Immature natural killer cell (primary cell): ENCODE measurements at regions not wholly inside any gene's neighbourhood (a gene's known extent, or its start where the extent isn't known, plus 50 kb on each side); places are given as distances from the start of the nearest gene placed in this dataset.

Source experiments
- DNase-seq, 3 donors: peaks; one replicate each; pipeline ENCODE4 v3.0.0; 2022; ENCODE audit warnings: mixed read lengths in 1 of 3
- H3K27ac Mint-ChIP-seq, 6 donors: one replicate each; pipeline ENCODE4 v1.8.0; 2020; ENCODE audit warnings: mixed read lengths in 6 of 6, mild to moderate bottlenecking in 5 of 6, inconsistent platforms in 4 of 6, moderate library complexity in 3 of 6
- H3K27me3 Mint-ChIP-seq, 3 donors: one replicate each; pipeline ENCODE4 v1.8.0; 2020 to 2021; ENCODE audit warnings: low read depth in 3 of 3, mild to moderate bottlenecking in 3 of 3, mixed read lengths in 3 of 3, moderate library complexity in 3 of 3, inconsistent platforms in 1 of 3
- H3K36me3 Mint-ChIP-seq, 3 donors: one replicate each; pipeline ENCODE4 v1.8.0; 2020; ENCODE audit warnings: mixed read lengths in 3 of 3, inconsistent platforms in 2 of 3, mild to moderate bottlenecking in 2 of 3
- H3K4me1 Mint-ChIP-seq, 2 donors: one replicate each; pipeline ENCODE4 v1.8.0; 2020; ENCODE audit warnings: inconsistent platforms in 2 of 2, mild to moderate bottlenecking in 2 of 2, mixed read lengths in 2 of 2, moderate library complexity in 1 of 2
- H3K4me3 Mint-ChIP-seq, 5 donors: one replicate each; pipeline ENCODE4 v1.8.0; 2020; ENCODE audit warnings: mild to moderate bottlenecking in 5 of 5, mixed read lengths in 5 of 5, inconsistent platforms in 3 of 5, moderate library complexity in 3 of 5
- H3K9me3 Mint-ChIP-seq, 6 donors: one replicate each; pipeline ENCODE4 v1.8.0; 2020; ENCODE audit warnings: mild to moderate bottlenecking in 6 of 6, mixed read lengths in 6 of 6, inconsistent platforms in 4 of 6, moderate library complexity in 3 of 6

GRCh38 chr3:105083945-105084344 lies 282.8 kb upstream of the ALCAM start:
- H3K9me3 Mint-ChIP-seq: peaks cover 3 to 17% (median 8%) of the 10 kb centered on the region in 6 donors
- H3K27me3 Mint-ChIP-seq: peaks cover 0 to 1% (median 0%) of the 10 kb centered on the region in 3 donors
- H3K36me3 Mint-ChIP-seq: no peaks in the 10 kb centered on the region
- H3K27ac Mint-ChIP-seq: no peak overlapping the region
- no peak for DNase-seq
- H3K4me1 Mint-ChIP-seq: no peaks in the 10 kb centered on the region
- H3K4me3 Mint-ChIP-seq: no peak overlapping the region

DNA sequence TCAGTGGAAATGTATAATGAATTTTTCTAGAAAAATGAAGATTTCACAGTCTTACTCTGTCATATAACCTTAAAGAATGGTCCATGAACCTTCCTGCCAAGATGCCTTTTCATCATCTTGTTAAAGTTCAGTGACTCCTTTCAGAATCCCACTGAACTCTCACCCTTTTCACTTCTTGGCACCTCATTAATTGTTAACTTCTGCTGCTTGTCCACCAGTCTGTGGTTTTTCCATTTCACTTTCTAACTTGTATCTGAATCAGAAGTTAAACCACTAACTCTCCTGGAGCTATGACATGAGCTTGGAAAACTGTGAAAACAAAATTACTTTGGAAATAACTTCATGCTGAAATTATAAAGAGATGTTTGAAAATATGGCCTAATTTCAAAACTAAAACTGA lies 281.2 kb upstream of the ALCAM start:
- Mint-ChIP-seq H3K4me1 (no peaks in the 10 kb centered on the region), H3K27me3 (peaks cover 0 to 1% (median 0%) of the 10 kb centered on the region in 3 donors), H3K36me3 (no peaks in the 10 kb centered on the region), H3K9me3 (peaks cover 2 to 14% (median 5%) of the 10 kb centered on the region in 6 donors), H3K27ac (no peak overlapping the region), H3K4me3 (no peak overlapping the region)
- no peak for DNase-seq

DNA sequence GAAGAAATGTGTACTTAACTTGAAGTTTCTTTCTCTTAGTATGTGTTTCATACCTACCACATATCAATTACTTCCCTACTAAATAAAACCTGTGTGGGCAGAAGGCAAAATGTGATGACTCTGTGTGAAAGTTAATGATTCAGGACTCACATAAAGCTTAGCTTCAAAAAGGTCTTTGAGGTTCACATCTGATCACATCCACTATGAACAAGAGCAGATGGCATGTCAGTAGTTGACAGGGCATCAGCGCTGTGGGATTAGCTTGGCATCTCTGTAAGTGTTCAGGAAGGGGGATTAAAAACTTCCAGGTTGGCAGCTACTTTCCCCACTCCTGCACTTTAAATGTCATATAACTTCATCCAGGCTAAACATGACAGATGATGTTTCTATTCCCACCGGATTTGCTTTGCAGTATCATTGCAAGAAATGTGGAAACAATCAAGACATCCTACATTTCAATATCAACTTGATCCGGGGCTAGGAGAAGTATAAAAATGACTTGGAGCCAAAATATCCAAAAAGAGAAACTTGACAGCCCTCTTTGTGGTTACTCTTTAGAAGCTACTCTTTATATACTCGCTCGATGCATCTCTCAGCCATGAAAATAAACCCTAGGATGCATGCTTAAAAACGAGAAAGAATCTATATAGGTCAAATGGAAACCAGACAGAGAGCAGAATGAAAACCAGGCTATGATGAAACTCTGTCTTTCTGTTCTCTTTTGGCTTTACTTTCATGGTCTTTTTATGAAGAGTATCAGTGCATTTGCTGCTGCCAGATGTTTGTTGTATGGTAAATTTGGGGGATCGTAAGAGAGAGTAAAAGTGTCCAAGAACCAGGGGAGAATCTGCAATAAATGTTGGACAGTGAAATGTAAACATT lies 273.1 kb upstream of the ALCAM start:
- DNase-seq: no peak
- Mint-ChIP-seq H3K9me3 (peaks cover 0 to 8% (median 1%) of the 10 kb centered on the region in 6 donors), H3K27me3 (no peaks in the 10 kb centered on the region), H3K4me3 (no peak overlapping the region), H3K36me3 (no peaks in the 10 kb centered on the region), H3K4me1 (no peaks in the 10 kb centered on the region), H3K27ac (no peak overlapping the region)

- H3K4me1 Mint-ChIP-seq: no peaks in the 10 kb centered on the region
- no peak for DNase-seq
- no peaks in the 10 kb centered on the region for H3K36me3 Mint-ChIP-seq
- peaks cover 0 to 8% (median 1%) of the 10 kb centered on the region in 6 donors for H3K9me3 Mint-ChIP-seq
- H3K27me3 Mint-ChIP-seq: no peaks in the 10 kb centered on the region
- H3K4me3 Mint-ChIP-seq: no peak overlapping the region
- H3K27ac Mint-ChIP-seq: no peak overlapping the region
Observed at GRCh38 chr3:105094588-105094987, 272.1 kb upstream of the ALCAM start.

- DNase-seq: no peak
- no peak overlapping the region for H3K4me3 Mint-ChIP-seq
- no peaks in the 10 kb centered on the region for H3K36me3 Mint-ChIP-seq
- H3K27me3 Mint-ChIP-seq: no peaks in the 10 kb centered on the region
- no peak overlapping the region for H3K27ac Mint-ChIP-seq
- no peaks in the 10 kb centered on the region for H3K4me1 Mint-ChIP-seq
- peaks cover 0 to 8% (median 1%) of the 10 kb centered on the region in 6 donors for H3K9me3 Mint-ChIP-seq
Observed at GRCh38 chr3:105096071-105096470, 270.6 kb upstream of the ALCAM start.

DNA sequence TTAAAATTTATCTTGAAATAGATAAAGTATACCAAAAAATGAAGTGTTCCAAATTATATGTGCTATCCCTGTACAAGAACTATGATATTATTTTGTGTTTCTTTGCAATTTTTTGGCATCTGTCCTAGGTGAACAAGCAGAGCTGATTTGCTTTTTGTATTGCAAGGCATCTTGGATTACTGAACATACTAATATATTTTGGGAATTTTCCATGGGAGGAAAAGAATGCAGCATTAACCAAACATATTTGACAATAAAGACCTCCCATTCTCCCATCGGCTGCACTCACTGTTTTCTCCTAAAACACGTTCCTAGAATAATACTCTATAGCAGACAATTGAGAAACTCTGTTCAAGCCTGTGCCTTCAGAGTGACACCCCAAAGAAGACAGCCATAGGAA lies 265.1 kb upstream of the ALCAM start:
- H3K9me3 Mint-ChIP-seq: peaks cover 0 to 2% (median 0%) of the 10 kb centered on the region in 6 donors
- no peaks in the 10 kb centered on the region for H3K36me3 Mint-ChIP-seq
- no peak overlapping the region for H3K27ac Mint-ChIP-seq
- H3K4me3 Mint-ChIP-seq: no peak overlapping the region
- H3K4me1 Mint-ChIP-seq: no peaks in the 10 kb centered on the region
- DNase-seq: no peak
- H3K27me3 Mint-ChIP-seq: no peaks in the 10 kb centered on the region

DNA sequence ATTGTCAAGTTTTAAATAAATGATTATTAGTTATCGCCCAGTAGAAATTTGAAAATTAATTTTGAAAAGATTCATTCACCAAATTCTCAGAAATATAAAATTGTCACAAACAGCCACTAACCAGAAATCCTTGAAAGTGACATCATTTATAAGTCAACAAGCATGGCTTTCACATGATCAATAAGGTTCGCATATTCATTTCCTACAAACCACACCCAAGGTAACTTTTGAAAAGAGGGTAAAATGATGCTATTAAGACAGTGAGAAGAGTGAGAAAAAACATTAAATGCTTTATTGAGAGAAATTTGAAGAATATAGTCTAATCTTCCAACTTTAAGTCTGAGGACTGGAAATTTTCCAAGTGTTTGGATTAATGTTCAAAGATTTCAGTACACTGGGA lies 263.6 kb upstream of the ALCAM start:
- Mint-ChIP-seq H3K36me3 (no peaks in the 10 kb centered on the region), H3K4me3 (no peak overlapping the region), H3K9me3 (peaks cover 0 to 2% (median 0%) of the 10 kb centered on the region in 6 donors), H3K27me3 (no peaks in the 10 kb centered on the region), H3K4me1 (no peaks in the 10 kb centered on the region), H3K27ac (no peak overlapping the region)
- DNase-seq: no peak

GRCh38 chr3:105108823-105109222 lies 257.9 kb upstream of the ALCAM start:
- no peaks in the 10 kb centered on the region for H3K36me3 Mint-ChIP-seq
- no peaks in the 10 kb centered on the region for H3K27me3 Mint-ChIP-seq
- peaks cover 4 to 32% (median 15%) of the 10 kb centered on the region in 6 donors for H3K9me3 Mint-ChIP-seq
- no peaks in the 10 kb centered on the region for H3K4me1 Mint-ChIP-seq
- no peak for DNase-seq
- H3K4me3 Mint-ChIP-seq: no peak overlapping the region
- H3K27ac Mint-ChIP-seq: no peak overlapping the region

- no peak overlapping the region for H3K27ac Mint-ChIP-seq
- no peaks in the 10 kb centered on the region for H3K36me3 Mint-ChIP-seq
- H3K27me3 Mint-ChIP-seq: peaks cover 0 to 3% (median 2%) of the 10 kb centered on the region in 3 donors
- peaks cover 0 to 11% (median 6%) of the 10 kb centered on the region in 6 donors for H3K9me3 Mint-ChIP-seq
- no peak for DNase-seq
- no peak overlapping the region for H3K4me3 Mint-ChIP-seq
- no peaks in the 10 kb centered on the region for H3K4me1 Mint-ChIP-seq
Observed at GRCh38 chr3:105118905-105119304, 247.8 kb upstream of the ALCAM start.

- H3K27ac Mint-ChIP-seq: no peak overlapping the region
- peaks cover 0 to 5% (median 2%) of the 10 kb centered on the region in 6 donors for H3K9me3 Mint-ChIP-seq
- no peak overlapping the region for H3K4me3 Mint-ChIP-seq
- peaks cover 0 to 3% (median 2%) of the 10 kb centered on the region in 3 donors for H3K27me3 Mint-ChIP-seq
- H3K36me3 Mint-ChIP-seq: no peaks in the 10 kb centered on the region
- no peak for DNase-seq
- no peaks in the 10 kb centered on the region for H3K4me1 Mint-ChIP-seq
Observed at GRCh38 chr3:105119801-105120340, 246.8 kb upstream of the ALCAM start.

- DNase-seq: no peak
- Mint-ChIP-seq H3K36me3 (no peaks in the 10 kb centered on the region), H3K27ac (no peak overlapping the region), H3K4me1 (no peaks in the 10 kb centered on the region), H3K4me3 (no peak overlapping the region), H3K9me3 (peaks cover 10 to 35% (median 23%) of the 10 kb centered on the region in 6 donors), H3K27me3 (no peaks in the 10 kb centered on the region)
Observed at GRCh38 chr3:105130911-105131310, 235.8 kb upstream of the ALCAM start.

- DNase-seq: no peak
- peaks cover 0 to 13% (median 4%) of the 10 kb centered on the region in 6 donors for H3K9me3 Mint-ChIP-seq
- H3K4me3 Mint-ChIP-seq: no peak overlapping the region
- H3K4me1 Mint-ChIP-seq: no peaks in the 10 kb centered on the region
- H3K27me3 Mint-ChIP-seq: peaks cover 0 to 4% (median 0%) of the 10 kb centered on the region in 3 donors
- peaks cover 0 to 4% (median 0%) of the 10 kb centered on the region in 3 donors for H3K36me3 Mint-ChIP-seq
- H3K27ac Mint-ChIP-seq: no peak overlapping the region
Observed at GRCh38 chr3:105137911-105138310, 228.8 kb upstream of the ALCAM start.

DNA sequence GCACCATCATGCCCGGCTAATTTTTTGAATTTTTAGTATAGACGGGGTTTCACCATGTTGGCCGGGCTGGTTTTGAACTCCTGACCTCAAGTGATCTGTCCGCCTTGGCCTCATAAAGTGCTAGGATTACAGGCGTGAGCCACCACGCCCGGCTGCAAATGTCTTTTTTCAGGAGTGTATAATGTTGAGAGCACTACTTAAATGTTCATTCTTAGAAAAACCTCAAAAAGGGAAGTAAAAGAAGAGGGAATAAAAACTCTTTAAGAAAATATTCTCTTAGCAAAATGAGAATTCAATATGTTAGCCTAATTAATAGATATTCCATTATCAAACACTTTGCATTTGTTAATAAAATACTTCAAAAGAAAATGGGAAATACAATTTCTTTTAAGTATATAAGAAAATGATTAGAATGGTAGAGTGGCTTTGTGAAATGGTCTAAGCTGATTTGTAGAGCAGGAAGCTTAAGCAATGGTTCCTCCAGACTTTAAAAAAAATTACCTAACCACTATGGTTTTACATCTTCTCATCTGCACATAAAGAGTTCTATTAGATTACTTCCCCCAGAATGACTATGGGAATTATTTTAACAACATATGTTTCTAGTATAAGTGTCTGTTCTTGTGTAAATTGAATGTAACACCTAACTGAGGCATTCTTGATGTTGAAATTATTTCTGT lies 226.7 kb upstream of the ALCAM start:
- DNase-seq: no peak
- H3K27me3 Mint-ChIP-seq: peaks cover 0 to 4% (median 0%) of the 10 kb centered on the region in 3 donors
- no peak overlapping the region for H3K27ac Mint-ChIP-seq
- H3K36me3 Mint-ChIP-seq: peaks cover 0 to 4% (median 0%) of the 10 kb centered on the region in 3 donors
- no peaks in the 10 kb centered on the region for H3K4me1 Mint-ChIP-seq
- peaks cover 0 to 7% (median 2%) of the 10 kb centered on the region in 6 donors for H3K9me3 Mint-ChIP-seq
- no peak overlapping the region for H3K4me3 Mint-ChIP-seq

DNA sequence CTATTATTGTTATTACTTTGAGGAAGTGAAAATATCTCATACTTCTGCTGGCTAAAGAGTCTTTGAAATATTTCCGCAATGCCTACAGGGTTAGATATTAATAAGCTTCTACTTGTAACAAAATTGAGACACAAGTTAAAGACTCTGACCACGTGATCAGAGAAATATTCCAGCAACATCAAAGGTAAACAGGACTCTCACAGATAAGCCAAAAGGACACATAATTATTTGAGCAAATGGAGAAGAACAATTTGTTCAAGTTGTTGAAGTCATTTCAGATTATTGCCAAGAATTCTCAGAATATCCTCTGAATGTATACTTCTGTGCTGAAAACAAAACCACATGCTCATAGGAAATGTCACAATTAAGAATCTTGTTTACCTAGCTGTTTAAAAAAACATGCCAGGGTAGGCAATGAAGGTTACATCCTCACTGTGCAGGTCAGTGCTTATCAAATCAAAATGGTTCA lies 225.8 kb upstream of the ALCAM start:
- peaks cover 0 to 4% (median 0%) of the 10 kb centered on the region in 3 donors for H3K36me3 Mint-ChIP-seq
- DNase-seq: no peak
- no peaks in the 10 kb centered on the region for H3K4me1 Mint-ChIP-seq
- H3K27ac Mint-ChIP-seq: no peak overlapping the region
- peaks cover 0 to 7% (median 2%) of the 10 kb centered on the region in 6 donors for H3K9me3 Mint-ChIP-seq
- H3K27me3 Mint-ChIP-seq: peaks cover 0 to 4% (median 0%) of the 10 kb centered on the region in 3 donors
- no peak overlapping the region for H3K4me3 Mint-ChIP-seq
